ENCODE measurements at regions not wholly inside any gene's neighbourhood (a gene's known extent, or its start where the extent isn't known, plus 50 kb on each side); places are given as distances from the start of the nearest gene placed in this dataset.
"Not testable (repeated sequence)": the region's sequence is repeated elsewhere in the genome, so short reads cannot be mapped to it uniquely, and the experiment has no call there.

DNA sequence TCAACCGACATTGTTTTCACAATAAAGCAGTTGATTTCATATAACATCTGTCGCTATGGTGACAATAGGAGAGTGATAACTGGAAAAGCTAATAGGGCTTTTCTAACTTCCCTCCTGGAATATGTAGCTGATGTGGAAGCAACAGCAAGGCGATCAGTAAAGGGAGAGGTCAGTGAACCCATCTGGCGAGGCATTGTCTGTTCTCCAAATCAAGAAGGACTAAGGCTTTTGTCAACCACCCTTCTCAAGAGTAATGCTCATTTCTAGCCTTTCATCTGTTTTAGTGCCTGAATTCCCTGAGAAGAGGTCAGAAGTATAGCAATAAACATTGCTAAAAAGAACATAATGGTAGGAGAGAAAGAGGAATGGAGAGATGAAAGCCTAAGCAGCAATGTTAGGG, 201.3 kb downstream of the AKAP7 start:
- H3K4me3 Mint-ChIP-seq (ENCODE audit: unreplicated experiment) = no peak overlapping the region
- peaks cover 12% of the 10 kb centered on the region for H3K9me3 Mint-ChIP-seq (ENCODE audit: unreplicated experiment)
- BruUV-seq (replicated peaks) = no TSS peak
- DNase-seq = no peak
- intact Hi-C loops (cut with micrococcal nuclease; ENCODE audit: unreplicated experiment) = no loop called here
- TF ChIP-seq, protein P1, sequence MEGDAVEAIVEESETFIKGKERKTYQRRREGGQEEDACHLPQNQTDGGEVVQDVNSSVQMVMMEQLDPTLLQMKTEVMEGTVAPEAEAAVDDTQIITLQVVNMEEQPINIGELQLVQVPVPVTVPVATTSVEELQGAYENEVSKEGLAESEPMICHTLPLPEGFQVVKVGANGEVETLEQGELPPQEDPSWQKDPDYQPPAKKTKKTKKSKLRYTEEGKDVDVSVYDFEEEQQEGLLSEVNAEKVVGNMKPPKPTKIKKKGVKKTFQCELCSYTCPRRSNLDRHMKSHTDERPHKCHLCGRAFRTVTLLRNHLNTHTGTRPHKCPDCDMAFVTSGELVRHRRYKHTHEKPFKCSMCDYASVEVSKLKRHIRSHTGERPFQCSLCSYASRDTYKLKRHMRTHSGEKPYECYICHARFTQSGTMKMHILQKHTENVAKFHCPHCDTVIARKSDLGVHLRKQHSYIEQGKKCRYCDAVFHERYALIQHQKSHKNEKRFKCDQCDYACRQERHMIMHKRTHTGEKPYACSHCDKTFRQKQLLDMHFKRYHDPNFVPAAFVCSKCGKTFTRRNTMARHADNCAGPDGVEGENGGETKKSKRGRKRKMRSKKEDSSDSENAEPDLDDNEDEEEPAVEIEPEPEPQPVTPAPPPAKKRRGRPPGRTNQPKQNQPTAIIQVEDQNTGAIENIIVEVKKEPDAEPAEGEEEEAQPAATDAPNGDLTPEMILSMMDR (IDR thresholded peaks at IDR 0.05; ENCODE audit: insufficient read depth in 1 of 2, low read depth in 1 of 2, low read length in 1 of 2, severe bottlenecking in 1 of 2, unreplicated experiment in 1 of 2) = no peak
- peaks cover 9% of the 10 kb centered on the region for H3K4me1 Mint-ChIP-seq (ENCODE audit: low read depth, unreplicated experiment)
- ChIA-PET CTCF (no interaction called here), POLR2A (no interaction called here)
- H3K27me3 Mint-ChIP-seq (ENCODE audit: insufficient read depth, unreplicated experiment) = no peaks in the 10 kb centered on the region
- Histone ChIP-seq H3K36me3 (ENCODE audit: control insufficient read depth, insufficient read depth, low read length) (no peaks in the 10 kb centered on the region), H3K27me3 (replicated peaks; ENCODE audit: control insufficient read depth, insufficient read depth, low read length) (no peaks in the 10 kb centered on the region), H3K4me3 (ENCODE audit: low read depth, low read length) (no peak overlapping the region), H3K9me3 (no peaks in the 10 kb centered on the region), H3K4me1 (peaks cover 9% of the 10 kb centered on the region)
- no peaks in the 10 kb centered on the region for H3K36me3 Mint-ChIP-seq (ENCODE audit: insufficient read depth, unreplicated experiment)
- no peak overlapping the region for H3K27ac Mint-ChIP-seq (ENCODE audit: unreplicated experiment)

GRCh38 chr6:131346896-131347295, 211.6 kb downstream of the AKAP7 start:
- H3K27me3 ChIP-seq (replicated peaks; ENCODE audit: control insufficient read depth, insufficient read depth, low read length); H3K4me3 Mint-ChIP-seq (ENCODE audit: unreplicated experiment); H3K9me3 ChIP-seq; H3K27ac Mint-ChIP-seq (ENCODE audit: unreplicated experiment); H3K27me3 Mint-ChIP-seq (ENCODE audit: insufficient read depth, unreplicated experiment); H3K36me3 Mint-ChIP-seq (ENCODE audit: insufficient read depth, unreplicated experiment); H3K4me1 ChIP-seq; H3K9me3 Mint-ChIP-seq (ENCODE audit: unreplicated experiment); H3K4me3 ChIP-seq (ENCODE audit: low read depth, low read length); CTCF ChIA-PET; H3K36me3 ChIP-seq (ENCODE audit: control insufficient read depth, insufficient read depth, low read length); H3K4me1 Mint-ChIP-seq (ENCODE audit: low read depth, unreplicated experiment); POLR2A ChIA-PET; BruUV-seq (replicated peaks); intact Hi-C loops (cut with micrococcal nuclease; ENCODE audit: unreplicated experiment): not testable (repeated sequence)
- peak in 1 of 2 experiments; percentile 23 for DNase-seq

GRCh38 chr6:131348572-131348971, 213.3 kb downstream of the AKAP7 start:
- Histone ChIP-seq H3K9me3 (no peaks in the 10 kb centered on the region), H3K36me3 (ENCODE audit: control insufficient read depth, insufficient read depth, low read length) (no peaks in the 10 kb centered on the region), H3K4me3 (ENCODE audit: low read depth, low read length) (no peak overlapping the region), H3K27me3 (replicated peaks; ENCODE audit: control insufficient read depth, insufficient read depth, low read length) (no peaks in the 10 kb centered on the region), H3K4me1 (0 out of 2 replicates have a peak, but pooled peaks cover 5% of the 10 kb centered on the region)
- TF ChIP-seq, protein P1 (IDR thresholded peaks at IDR 0.05; ENCODE audit: insufficient read depth in 1 of 2, low read depth in 1 of 2, low read length in 1 of 2, severe bottlenecking in 1 of 2, unreplicated experiment in 1 of 2) = no peak
- Mint-ChIP-seq H3K36me3 (ENCODE audit: insufficient read depth, unreplicated experiment) (no peaks in the 10 kb centered on the region), H3K27ac (ENCODE audit: unreplicated experiment) (no peak overlapping the region), H3K27me3 (ENCODE audit: insufficient read depth, unreplicated experiment) (no peaks in the 10 kb centered on the region), H3K9me3 (ENCODE audit: unreplicated experiment) (no peaks in the 10 kb centered on the region), H3K4me1 (ENCODE audit: low read depth, unreplicated experiment) (peaks cover 9% of the 10 kb centered on the region), H3K4me3 (ENCODE audit: unreplicated experiment) (no peak overlapping the region)
- no TSS peak for BruUV-seq (replicated peaks)
- DNase-seq = no peak
- intact Hi-C loops (cut with micrococcal nuclease; ENCODE audit: unreplicated experiment) = no loop called here
- POLR2A ChIA-PET = no interaction called here
- CTCF ChIA-PET = no interaction called here

- intact Hi-C loops (cut with micrococcal nuclease; ENCODE audit: unreplicated experiment) = no loop called here
- H3K4me3 ChIP-seq (ENCODE audit: low read depth, low read length) = no peak overlapping the region
- TF ChIP-seq, protein P1 (IDR thresholded peaks at IDR 0.05; ENCODE audit: insufficient read depth in 1 of 2, low read depth in 1 of 2, low read length in 1 of 2, severe bottlenecking in 1 of 2, unreplicated experiment in 1 of 2) = no peak
- no peaks in the 10 kb centered on the region for H3K9me3 ChIP-seq
- 0 out of 2 replicates have a peak, but pooled peaks cover 5% of the 10 kb centered on the region for H3K4me1 ChIP-seq
- Mint-ChIP-seq H3K27ac (ENCODE audit: unreplicated experiment) (no peak overlapping the region), H3K4me1 (ENCODE audit: low read depth, unreplicated experiment) (peaks cover 9% of the 10 kb centered on the region), H3K27me3 (ENCODE audit: insufficient read depth, unreplicated experiment) (no peaks in the 10 kb centered on the region), H3K4me3 (ENCODE audit: unreplicated experiment) (no peak overlapping the region), H3K36me3 (ENCODE audit: insufficient read depth, unreplicated experiment) (no peaks in the 10 kb centered on the region), H3K9me3 (ENCODE audit: unreplicated experiment) (no peaks in the 10 kb centered on the region)
- H3K27me3 ChIP-seq (replicated peaks; ENCODE audit: control insufficient read depth, insufficient read depth, low read length) = no peaks in the 10 kb centered on the region
- ChIA-PET POLR2A (no interaction called here), CTCF (no interaction called here)
- no TSS peak for BruUV-seq (replicated peaks)
- no peak for DNase-seq
- no peaks in the 10 kb centered on the region for H3K36me3 ChIP-seq (ENCODE audit: control insufficient read depth, insufficient read depth, low read length)
These were observed 213.9 kb downstream of the AKAP7 start for GRCh38 chr6:131349199-131349598.
